ENCODE measurements at regions not wholly inside any gene's neighbourhood (a gene's known extent, or its start where the extent isn't known, plus 50 kb on each side); places are given as distances from the start of the nearest gene placed in this dataset.
"Not testable (repeated sequence)": the region's sequence is repeated elsewhere in the genome, so short reads cannot be mapped to it uniquely, and the experiment has no call there.

GRCh38 chr17:20387549-20387948, 79.8 kb downstream of the LGALS9B start:
- TF ChIP-seq CTCF, EP300, POLR2AphosphoS5 (IDR thresholded peaks at IDR 0.05): not testable (repeated sequence)

Data from suprapubic skin (tissue), 4 donors.